HG03060 (cell line): ENCODE measurements at regions not wholly inside any gene's neighbourhood (a gene's known extent, or its start where the extent isn't known, plus 50 kb on each side); places are given as distances from the start of the nearest gene placed in this dataset.

ENCODE experiments used
- ATAC-seq: cut with Tn5 transposase; IDR thresholded peaks from one replicate; pipeline ENCODE4 v1.9.1; 2021; ENCODE audit warnings: low read depth, moderate number of reproducible peaks; ENCODE audit not compliant: unreplicated experiment

GRCh38 chr12:98317939-98318899 is 197.2 kb upstream of the TMPO start:
- ATAC-seq: no peak

DNA sequence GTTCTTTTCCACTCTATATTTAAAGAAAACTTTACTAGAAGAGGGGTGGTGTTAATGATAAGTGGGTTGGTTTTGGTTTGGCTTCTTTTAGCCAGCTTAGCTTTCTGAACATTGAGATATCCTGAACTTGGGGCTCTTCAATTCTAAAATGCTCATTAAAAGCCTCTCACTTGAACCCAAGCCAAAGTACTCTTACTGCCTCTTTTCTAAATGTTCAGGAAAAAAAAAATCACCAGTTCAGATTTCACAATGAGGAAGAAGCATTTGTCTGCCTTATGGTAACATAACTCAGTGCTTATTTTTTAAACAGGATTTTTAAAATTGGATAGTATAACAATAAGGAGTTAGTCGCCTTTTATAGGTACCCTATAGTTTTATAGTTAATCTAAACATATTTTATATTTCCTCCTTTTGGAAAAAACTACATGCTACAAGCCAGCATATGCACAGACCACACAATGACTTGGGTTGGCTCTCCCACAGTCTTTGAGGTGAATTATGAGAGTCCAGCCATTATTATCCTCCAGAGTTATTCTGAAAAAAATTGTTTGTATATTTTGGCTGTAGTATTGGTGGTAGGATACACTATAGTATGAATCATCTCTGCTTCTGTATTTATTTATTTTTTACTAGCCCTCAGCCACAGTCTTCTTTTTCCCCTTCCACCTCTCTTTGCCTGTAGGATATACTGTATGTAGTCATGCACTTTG is 195.5 kb upstream of the TMPO start:
- no peak for ATAC-seq

DNA sequence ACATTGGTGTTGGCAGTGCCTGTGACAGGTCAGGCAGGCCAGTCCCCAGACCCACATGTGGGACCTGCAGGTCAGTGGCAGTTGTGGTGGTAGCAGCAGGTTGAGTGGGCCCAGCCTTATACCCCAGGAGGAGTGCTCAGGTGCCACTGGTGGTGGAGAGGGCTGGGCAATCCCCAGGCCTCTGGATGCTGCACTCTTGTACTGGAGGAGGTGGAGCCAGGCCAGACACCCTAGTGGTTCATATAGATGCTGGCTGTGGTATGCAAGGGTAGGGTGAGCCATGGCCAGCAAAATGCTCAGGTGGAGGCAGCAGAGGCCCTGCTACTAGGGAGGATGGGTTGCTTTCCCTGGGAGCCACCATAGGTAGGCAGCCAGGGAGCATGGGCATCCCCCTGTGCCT is 190.4 kb upstream of the TMPO start:
- ATAC-seq: no peak

DNA sequence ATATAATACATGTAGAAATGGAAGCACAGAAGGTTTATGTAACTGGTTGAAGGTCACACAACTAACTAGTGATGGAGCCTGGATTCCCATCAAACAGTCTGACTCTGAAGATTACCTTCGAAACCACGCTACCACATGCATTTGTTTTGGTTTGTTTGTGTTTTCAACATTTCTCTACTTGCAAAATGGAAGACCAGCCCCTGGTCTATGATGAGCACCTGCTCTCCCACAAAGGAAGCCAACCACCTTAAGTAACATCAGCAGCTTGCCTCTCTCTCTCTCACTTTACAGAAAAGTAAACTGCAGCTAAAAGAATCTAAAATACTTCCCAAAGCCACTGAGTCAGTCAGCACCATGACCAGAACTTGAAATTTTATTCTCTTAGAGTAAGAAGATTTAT is 186.9 kb upstream of the TMPO start:
- no peak for ATAC-seq

GRCh38 chr12:98329589-98329988 is 185.8 kb upstream of the TMPO start:
- no peak for ATAC-seq

DNA sequence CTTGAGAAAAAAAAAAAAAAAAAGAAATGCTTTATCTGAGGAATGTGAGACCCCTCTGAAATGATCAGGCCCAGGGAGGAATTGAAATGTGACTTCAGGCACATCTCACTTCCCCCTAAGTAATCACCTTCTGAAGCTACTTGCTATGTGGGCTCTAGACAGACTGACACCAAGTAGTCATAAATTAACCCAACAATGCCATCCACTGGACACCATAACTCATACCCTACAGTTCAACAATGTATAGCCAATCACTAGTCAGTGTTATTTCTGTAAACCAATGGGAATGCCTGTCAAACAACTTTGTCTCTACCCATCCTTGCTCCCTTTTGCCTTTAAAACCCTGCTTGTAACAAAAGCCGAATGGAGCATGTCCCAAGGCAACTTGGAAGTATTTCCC is 182.7 kb upstream of the TMPO start:
- ATAC-seq: peak; percentile 84

GRCh38 chr12:98334768-98335167 is 180.6 kb upstream of the TMPO start:
- ATAC-seq: no peak

GRCh38 chr12:98341026-98341425 is 174.4 kb upstream of the TMPO start:
- ATAC-seq: no peak

DNA sequence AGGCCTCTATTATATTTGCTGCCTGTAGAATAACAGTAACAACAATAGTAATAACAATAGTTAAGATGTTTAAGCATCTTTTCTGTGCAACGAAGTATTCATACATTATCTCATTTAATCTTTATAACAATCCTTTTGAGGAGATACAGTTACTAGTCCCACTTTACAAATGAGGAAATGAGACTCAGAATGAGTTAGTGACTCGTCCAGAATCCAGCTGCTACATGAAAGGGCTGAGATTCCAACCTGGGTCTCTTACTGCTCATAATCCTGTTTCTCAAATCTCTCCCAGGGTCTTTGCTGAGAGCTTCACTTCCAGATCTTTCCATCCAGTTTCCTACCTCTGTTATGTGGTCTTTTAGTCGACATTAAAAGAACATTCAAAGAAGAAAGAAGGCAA is 173.7 kb upstream of the TMPO start:
- no peak for ATAC-seq

DNA sequence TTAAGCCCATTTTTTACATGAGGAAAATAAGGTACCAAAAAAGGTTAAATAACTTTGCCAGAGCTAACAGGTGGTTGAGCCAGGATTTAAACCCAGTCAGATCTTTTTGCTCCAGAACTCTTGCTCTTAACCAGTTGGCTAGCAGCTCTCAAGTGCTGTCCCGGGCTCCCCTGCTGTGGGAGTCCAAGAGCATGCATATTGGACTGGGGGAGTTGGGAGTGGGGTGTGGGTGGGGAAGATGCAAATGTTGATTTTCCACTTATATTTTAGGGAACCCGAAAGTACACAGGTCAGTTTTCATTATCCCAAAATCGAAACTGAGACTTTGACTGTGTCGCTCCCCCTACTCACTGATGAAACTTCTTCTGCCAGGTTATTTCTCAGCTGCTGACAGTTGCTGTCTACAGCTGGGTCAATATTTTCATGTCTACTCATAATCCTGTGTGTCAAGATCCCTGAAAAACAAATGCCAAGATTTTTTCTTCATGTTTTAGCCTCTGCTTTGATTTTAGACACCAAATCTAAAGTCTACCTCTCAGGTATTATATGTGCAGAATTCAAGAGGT is 172.3 kb upstream of the TMPO start:
- no peak for ATAC-seq

- ATAC-seq: no peak
Measured at GRCh38 chr12:98344046-98344930, 171.1 kb upstream of the TMPO start.

DNA sequence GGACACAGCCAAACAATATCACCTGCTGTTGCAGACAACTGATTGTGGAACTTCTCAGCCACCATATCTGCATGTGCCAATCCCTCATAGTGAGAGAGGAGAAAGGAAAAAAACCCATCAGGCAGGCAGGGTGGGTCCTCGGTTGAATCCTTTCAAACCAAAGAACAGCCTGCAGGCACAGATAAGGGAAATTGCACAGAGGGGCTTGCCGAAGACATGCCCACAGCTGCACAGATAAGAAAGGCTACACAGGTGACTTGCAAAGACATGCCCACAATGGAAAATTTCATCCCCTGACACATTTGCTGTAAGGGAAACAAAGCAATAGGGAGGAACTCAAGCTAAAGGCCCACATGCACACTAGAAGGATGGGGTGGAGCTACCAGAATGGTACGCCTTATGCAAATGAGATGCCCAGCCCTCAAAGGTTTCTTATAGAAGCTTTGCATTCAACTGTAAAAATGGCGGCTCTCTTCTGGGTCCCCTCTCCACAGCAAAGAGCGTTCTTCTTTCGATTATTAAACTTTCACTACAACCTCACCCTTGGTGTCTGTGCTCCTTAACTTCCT is 170.0 kb upstream of the TMPO start:
- ATAC-seq: no peak

DNA sequence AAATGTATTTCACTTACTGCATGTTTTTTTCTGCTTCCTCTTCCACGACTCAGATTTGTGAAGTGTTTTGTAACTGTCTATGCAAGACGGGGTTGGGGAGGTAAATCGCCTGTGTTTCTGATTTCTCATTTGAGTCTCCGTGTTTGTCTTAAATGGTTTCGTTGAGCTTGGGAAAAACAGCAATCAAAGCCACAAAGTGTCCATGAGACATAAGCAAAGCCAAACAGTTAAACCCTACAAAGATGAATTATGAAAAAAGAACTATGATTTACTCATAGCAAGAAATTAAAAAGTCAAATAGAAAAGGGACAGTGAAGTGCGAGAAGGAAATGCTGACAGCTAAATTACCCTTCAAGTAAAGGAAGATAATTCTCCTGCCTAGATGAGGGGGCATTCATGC is 164.3 kb upstream of the TMPO start:
- ATAC-seq: no peak

- no peak for ATAC-seq
Measured at GRCh38 chr12:98351784-98352183, 163.6 kb upstream of the TMPO start.

- peak; percentile 78 for ATAC-seq
Measured at GRCh38 chr12:98352218-98352811, 163.1 kb upstream of the TMPO start.

DNA sequence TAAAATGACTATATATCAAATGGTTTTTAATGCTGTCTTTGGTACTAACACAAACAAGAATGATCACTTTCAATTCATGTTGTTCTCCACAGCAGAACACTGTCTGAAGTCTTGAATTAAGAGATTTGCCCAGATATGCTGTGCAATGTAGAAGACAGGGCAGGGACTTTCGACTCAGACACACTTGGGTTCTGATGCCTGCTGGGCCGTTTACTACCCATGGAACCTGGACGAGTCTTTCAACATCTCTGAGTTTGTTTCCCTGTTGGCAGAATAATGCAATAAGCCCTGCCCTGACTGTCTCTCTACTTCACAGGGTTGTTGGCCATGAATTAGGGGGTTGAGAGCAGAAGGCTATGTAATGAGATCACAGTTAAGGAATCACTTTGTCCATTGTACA is 162.6 kb upstream of the TMPO start:
- peak; percentile 7 for ATAC-seq

DNA sequence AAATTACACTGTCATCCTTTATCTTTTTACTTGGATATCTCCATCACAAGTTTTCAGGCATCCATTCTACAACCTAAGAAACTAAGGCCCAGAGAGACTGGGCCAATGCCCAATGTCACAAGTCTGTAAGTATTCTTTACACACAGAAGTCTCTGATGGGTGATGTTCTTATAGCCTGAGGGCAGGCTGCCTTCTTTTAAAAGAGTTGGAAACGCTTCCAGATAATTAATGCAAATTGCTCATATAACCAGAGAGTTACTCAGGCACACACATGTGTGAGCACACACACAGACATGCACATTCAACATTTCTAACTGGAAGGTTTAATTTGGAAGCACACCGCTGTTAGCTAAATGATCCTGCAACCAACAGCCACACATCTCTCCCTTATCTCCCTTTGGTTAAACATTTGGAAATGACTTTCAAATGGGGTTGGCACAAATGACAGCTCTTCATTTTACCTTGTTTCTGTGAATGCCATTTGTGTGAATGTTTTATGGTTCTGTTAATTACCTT is 160.8 kb upstream of the TMPO start:
- no peak for ATAC-seq

GRCh38 chr12:98355322-98355721 is 160.1 kb upstream of the TMPO start:
- no peak for ATAC-seq

DNA sequence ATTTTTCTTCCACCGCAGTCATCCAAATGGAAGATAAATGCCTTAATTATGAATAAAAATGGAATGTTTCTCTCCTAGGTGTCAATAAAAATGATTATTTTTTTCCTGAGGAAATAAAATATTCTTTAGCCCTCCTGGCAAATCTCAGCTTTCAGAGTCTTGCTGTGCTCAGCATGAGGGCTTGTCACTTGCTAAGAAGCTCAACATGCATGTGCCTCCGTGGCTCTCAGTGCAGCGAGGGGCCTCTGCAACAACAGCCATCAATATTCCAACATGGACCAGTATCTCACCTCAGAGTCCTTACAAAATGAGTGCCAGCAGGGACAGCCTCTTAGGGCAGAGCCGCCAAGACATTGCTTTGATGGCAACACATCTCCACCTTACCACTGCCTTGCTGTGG is 159.5 kb upstream of the TMPO start:
- ATAC-seq: no peak

- no peak for ATAC-seq
Measured at GRCh38 chr12:98358144-98358543, 157.2 kb upstream of the TMPO start.
